Cardiac fibroblast (primary cell): ENCODE measurements at regions not wholly inside any gene's neighbourhood (a gene's known extent, or its start where the extent isn't known, plus 50 kb on each side); places are given as distances from the start of the nearest gene placed in this dataset.

Experiments
- DNase-seq, 2 donors: peaks; one replicate each; pipeline versions ENCODE4 v3.0.0 to v3.0.0-alpha.2; 2010; ENCODE audit warnings: low read depth in 2 of 2
- H3K4me3 ChIP-seq, 2 donors: replicated peaks in 1 of 2; 1 replicate in 1 of 2; 2 replicates in 1 of 2; pipeline ENCODE4 v1.5.1; 2011; ENCODE audit warnings: low read depth in 2 of 2, low read length in 2 of 2, mild to moderate bottlenecking in 2 of 2, moderate library complexity in 1 of 2
- CTCF ChIP-seq: IDR thresholded peaks from one replicate; pipeline ENCODE4 v1.5.1; 2011; ENCODE audit warnings: low read depth, mild to moderate bottlenecking, low read length, inconsistent platforms

GRCh38 chr1:65729259-65729658 is 63.4 kb upstream of the PDE4B start:
- no peak for DNase-seq
- TF ChIP-seq CTCF, result no peak
- no peak overlapping the region for H3K4me3 ChIP-seq

- no peak overlapping the region for H3K4me3 ChIP-seq
- peak in 1 of 2 donors; percentile 10 for DNase-seq
- TF ChIP-seq CTCF, result no peak
These were observed 57.7 kb upstream of the PDE4B start for GRCh38 chr1:65734979-65735378.

- TF ChIP-seq CTCF, result no peak
- H3K4me3 ChIP-seq, result no peak overlapping the region
- no peak for DNase-seq
These were observed 50.7 kb upstream of the PDE4B start for GRCh38 chr1:65741993-65742392.
